AG09309 (cell line): ENCODE measurements at regions not wholly inside any gene's neighbourhood (a gene's known extent, or its start where the extent isn't known, plus 50 kb on each side); places are given as distances from the start of the nearest gene placed in this dataset.

ENCODE experiments used
- DNase-seq: peaks from one replicate; pipeline ENCODE4 v3.0.0-alpha.2; 2010; ENCODE audit warnings: low read depth
- H3K4me3 ChIP-seq: 2 replicates; pipeline ENCODE4 v1.5.1; 2011; ENCODE audit warnings: mild to moderate bottlenecking, low read depth, low read length, moderate library complexity; ENCODE audit not compliant: control insufficient read depth
- CTCF ChIP-seq: IDR thresholded peaks from 2 replicates; pipeline ENCODE4 v1.5.1; 2011; ENCODE audit warnings: mild to moderate bottlenecking, low read depth, low read length, inconsistent platforms; ENCODE audit not compliant: insufficient read depth, control insufficient read depth; ENCODE audit errors: missing control alignments

- DNase-seq, result no peak
- H3K4me3 ChIP-seq, result no peak overlapping the region
- no peak for TF ChIP-seq CTCF
Measured at GRCh38 chr1:229135773-229136172, 135.1 kb upstream of the RAB4A start.

- TF ChIP-seq CTCF, result no peak
- DNase-seq, result no peak
Measured at GRCh38 chr1:229136822-229137221, 134.1 kb upstream of the RAB4A start.

GRCh38 chr1:229137271-229137670, 133.6 kb upstream of the RAB4A start:
- no peak for DNase-seq
- no peak for TF ChIP-seq CTCF
- no peak overlapping the region for H3K4me3 ChIP-seq

More at GRCh38 chr1:229136822-229137221, 134.1 kb upstream of the RAB4A start:
- H3K4me3 ChIP-seq, result no peak overlapping the region

- no peak overlapping the region for H3K4me3 ChIP-seq
- no peak for DNase-seq
- no peak for TF ChIP-seq CTCF
Measured at GRCh38 chr1:229138058-229138457, 132.9 kb upstream of the RAB4A start.

GRCh38 chr1:229139331-229140118, 131.4 kb upstream of the RAB4A start:
- no peak for DNase-seq
- H3K4me3 ChIP-seq, result no peak overlapping the region

GRCh38 chr1:229140119-229140396, 130.9 kb upstream of the RAB4A start:
- TF ChIP-seq CTCF, result no peak
- DNase-seq, result no peak

More at GRCh38 chr1:229139331-229140118, 131.4 kb upstream of the RAB4A start:
- no peak for TF ChIP-seq CTCF

More at GRCh38 chr1:229140119-229140396, 130.9 kb upstream of the RAB4A start:
- no peak overlapping the region for H3K4me3 ChIP-seq
